HG03354 (cell line): ENCODE measurements at regions not wholly inside any gene's neighbourhood (a gene's known extent, or its start where the extent isn't known, plus 50 kb on each side); places are given as distances from the start of the nearest gene placed in this dataset.

ENCODE experiments used
- ATAC-seq: cut with Tn5 transposase; IDR thresholded peaks from one replicate; pipeline ENCODE4 v1.9.1; 2021; ENCODE audit warnings: mild to moderate bottlenecking; ENCODE audit not compliant: unreplicated experiment, poor library complexity, severe bottlenecking

- ATAC-seq: no peak
These were observed 748.9 kb downstream of the MECOM start for GRCh38 chr3:168914662-168915061.

DNA sequence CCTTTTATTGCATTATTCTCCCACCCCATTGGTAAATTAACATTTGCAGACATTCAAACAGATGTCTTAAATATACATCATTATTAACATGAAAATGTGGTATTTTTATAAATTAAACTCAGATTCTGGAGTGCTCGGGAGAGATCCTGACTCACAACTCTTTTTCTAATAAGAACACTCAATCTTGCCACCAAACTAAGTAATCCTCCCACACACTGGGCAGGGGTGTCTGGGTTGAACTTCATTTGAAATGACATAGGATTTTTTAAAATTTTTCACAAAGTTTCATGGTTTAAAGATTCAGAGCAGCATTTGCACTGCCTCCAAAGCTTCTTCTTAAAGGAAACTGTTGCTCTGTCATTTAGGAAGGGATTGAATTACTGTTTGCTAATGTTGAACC is 754.3 kb downstream of the MECOM start:
- no peak for ATAC-seq

GRCh38 chr3:168895419-168895818 is 768.1 kb downstream of the MECOM start:
- ATAC-seq: no peak

DNA sequence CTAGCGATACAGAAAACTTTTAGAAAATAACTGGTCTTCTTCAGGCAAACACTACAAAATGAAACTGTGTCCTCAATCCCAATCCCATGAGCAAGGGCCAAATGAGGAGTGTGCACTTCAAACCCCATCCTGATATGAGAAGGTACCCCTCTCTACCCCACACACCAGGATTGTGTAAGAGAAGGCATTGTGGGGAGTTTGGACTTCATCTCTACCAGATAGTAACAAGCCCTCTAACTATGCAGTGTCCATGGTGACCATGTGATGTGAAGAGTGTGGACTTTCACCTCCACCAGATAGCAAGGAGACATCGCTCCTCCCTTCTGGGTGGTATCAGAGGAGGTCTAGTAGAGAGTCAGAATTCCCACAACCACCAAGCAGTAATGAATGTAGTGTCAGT is 769.3 kb downstream of the MECOM start:
- ATAC-seq: no peak

DNA sequence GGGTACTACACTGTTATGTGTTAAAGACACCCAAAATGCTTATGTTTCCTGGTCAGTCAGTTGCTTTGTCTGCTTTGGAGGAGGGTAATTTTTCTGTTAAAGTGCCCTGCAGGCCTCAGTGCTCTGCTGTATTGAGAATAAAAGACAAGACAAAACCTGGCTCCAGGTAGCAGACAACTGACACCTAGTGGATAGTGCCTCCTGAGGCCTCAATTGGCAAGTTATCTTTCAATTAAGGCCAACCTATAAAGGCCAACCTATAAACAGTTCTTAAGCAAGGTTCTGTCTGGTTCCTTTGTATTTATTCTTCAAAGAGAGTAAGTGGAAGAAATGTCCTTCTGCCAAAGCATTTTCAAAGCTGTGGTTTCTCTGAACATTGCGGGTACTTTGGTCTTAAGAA is 773.8 kb downstream of the MECOM start:
- ATAC-seq: no peak

GRCh38 chr3:168888781-168889180 is 774.7 kb downstream of the MECOM start:
- no peak for ATAC-seq

- no peak for ATAC-seq
These were observed 778.5 kb downstream of the MECOM start for GRCh38 chr3:168885028-168885427.

- no peak for ATAC-seq
These were observed 779.1 kb downstream of the MECOM start for GRCh38 chr3:168884353-168884903.

- ATAC-seq: no peak
These were observed 780.4 kb downstream of the MECOM start for GRCh38 chr3:168883145-168883544.

DNA sequence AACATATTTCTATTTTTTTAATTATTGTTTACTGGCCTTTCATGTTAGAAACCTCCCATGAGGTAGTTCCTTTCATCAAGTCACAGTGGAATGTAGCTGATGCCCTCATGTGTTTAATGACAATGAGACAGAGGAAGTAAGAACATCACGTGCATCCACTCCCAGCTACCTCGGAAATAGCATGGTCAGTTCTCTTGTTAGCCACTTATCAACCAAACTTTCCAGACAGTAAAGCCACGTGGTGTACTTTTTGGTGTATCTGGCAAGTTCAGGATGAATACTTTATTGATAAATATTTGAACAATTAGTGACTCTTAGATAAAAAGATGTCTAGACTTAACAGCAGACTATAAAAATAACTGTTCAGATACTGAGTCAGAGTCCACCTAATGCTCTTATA is 781.7 kb downstream of the MECOM start:
- no peak for ATAC-seq

GRCh38 chr3:168878655-168879054 is 782.9 kb upstream of the GOLIM4 start:
- ATAC-seq: no peak

- no peak for ATAC-seq
These were observed 782.2 kb upstream of the GOLIM4 start for GRCh38 chr3:168877899-168878298.

DNA sequence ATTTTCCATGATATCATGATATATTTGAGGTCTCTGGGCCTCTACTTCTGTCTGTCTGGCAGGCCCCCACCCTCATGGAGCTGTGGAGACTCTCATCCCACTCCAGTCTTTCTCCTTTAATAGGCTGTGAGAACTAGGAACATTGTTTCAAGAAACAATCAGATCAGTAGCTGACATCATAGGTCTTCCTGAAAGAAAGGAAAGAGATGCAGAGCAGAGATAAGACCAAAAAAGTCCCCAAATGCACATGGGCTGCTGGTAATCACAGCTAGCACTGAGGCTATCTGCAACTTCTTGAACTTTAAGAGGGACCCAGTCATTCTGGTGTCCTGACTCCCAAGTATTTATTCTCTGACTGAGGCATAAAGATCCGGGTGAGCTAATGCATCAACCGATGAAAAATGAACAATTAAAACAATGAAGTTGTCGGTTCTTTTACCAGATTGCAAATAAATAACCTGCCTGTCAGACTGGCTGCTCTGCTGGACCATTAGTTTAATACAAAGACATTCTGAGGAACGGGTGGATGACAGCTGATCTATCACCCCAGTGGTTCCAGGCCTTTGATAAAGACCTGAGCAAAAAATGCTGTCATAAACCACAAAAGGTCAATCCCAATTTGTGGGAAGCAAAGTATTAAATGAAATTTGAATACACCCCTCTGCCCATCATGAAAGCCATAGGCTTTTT is 780.8 kb upstream of the GOLIM4 start:
- no peak for ATAC-seq

DNA sequence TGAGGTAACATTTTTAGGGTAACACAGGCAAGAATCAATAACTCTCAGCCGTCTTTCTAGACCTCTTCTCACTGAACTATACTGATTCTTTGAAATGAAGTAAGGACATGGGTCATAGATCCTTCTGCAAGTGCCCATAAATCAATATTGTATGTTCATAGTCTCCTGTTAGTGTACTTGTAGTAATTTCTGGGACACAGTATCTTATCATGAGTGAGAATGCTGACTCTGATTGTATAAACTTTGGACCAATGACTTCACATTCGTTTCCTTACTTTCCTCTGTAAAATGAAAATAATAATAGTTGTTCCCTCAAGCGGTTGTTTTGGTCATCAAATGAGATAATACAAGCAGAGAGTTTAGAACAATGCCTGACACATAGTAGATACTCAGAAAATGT is 777.1 kb upstream of the GOLIM4 start:
- ATAC-seq: no peak

DNA sequence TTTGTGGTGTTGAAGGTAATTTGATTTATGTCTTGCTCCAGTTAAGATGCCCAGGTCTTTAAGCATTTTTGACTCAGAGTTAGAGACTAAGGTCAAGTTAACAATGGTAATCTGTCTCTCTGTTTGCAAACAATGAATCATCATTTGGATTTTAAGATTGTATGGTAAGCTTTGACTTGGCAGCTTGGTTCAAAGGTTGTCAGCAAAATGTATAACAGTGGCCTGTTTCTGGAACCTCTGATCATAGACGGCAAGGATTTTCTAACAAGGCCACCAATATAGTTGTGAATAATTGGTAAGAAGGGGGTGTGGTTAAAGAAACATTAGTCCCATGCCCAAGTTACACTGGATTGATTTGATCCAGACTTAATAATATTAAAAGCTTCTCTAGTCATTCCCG is 775.2 kb upstream of the GOLIM4 start:
- ATAC-seq: no peak

DNA sequence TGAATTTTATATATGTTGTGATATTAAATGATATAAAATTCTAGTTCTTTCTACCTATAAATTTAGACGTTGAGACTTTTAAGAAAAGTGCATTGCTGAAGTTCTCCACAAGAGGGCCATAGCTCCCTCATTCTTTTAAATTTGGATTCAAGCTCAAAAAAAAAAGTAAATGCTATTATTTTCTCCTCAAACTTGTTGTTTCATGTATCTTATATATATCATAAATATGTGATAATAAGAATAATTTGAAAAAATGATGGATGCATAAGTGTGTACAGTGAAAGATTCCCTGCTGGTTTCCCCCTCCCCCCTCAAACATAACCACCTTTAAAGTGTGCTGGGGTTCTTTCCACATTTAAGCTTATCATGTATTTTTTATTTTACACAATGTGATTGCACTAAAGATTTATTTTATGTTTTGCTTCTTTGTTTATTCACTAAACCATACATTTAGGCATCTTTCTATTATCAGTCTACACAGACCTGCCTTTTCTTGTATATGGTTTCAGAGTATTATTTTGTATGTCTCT is 769.4 kb upstream of the GOLIM4 start:
- ATAC-seq: peak; percentile 64

- peak; percentile 27 for ATAC-seq
These were observed 768.6 kb upstream of the GOLIM4 start for GRCh38 chr3:168864107-168865021.

- ATAC-seq: no peak
These were observed 767.8 kb upstream of the GOLIM4 start for GRCh38 chr3:168863561-168863960.

GRCh38 chr3:168862466-168862865 is 766.7 kb upstream of the GOLIM4 start:
- ATAC-seq: no peak

DNA sequence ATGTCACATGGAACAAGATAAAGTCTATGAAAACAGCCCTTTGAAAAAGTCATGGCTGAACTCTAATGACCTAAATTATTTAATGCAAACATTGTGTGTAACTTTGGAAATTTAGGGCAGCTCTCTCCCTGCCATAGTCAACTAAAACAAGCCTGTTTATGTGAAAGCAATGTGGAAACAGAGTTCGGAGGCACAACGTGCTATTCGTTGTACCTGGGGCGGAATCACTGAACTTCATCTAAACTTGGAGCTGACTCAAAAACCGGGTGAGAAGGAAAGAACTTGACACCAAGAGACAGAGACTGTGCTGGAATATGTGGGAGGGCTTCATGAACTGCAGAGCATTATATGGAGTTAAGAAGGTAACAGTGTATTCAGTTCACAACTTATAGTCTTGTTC is 764.9 kb upstream of the GOLIM4 start:
- ATAC-seq: no peak

- ATAC-seq: no peak
These were observed 764.3 kb upstream of the GOLIM4 start for GRCh38 chr3:168860028-168860427.
